ENCODE measurements at regions not wholly inside any gene's neighbourhood (a gene's known extent, or its start where the extent isn't known, plus 50 kb on each side); places are given as distances from the start of the nearest gene placed in this dataset.

- TF ChIP-seq CTCF (IDR thresholded peaks at IDR 0.05): no peak
- DNase-seq (ENCODE audit: low spot score) (no peak), ATAC-seq (ENCODE audit: insufficient number of reproducible peaks, low FRiP score, low read depth) (no peak)
- Histone ChIP-seq H3K36me3 (no peaks in the 10 kb centered on the region), H3K4me3 (no peak overlapping the region), H3K27me3 (replicated peaks; ENCODE audit: insufficient read depth) (no peaks in the 10 kb centered on the region), H3K4me1 (ENCODE audit: control insufficient read depth in 1 of 2, low read depth in 2 of 2) (no peaks in the 10 kb centered on the region), H3K9me3 (no peaks in the 10 kb centered on the region), H3K27ac (no peak overlapping the region)
These were observed 194.3 kb upstream of the SMIM21 start for GRCh38 chr18:75621818-75622217.

- Histone ChIP-seq H3K9me3 (no peaks in the 10 kb centered on the region), H3K36me3 (no peaks in the 10 kb centered on the region), H3K27me3 (replicated peaks; ENCODE audit: insufficient read depth) (no peaks in the 10 kb centered on the region), H3K4me3 (no peak overlapping the region), H3K4me1 (ENCODE audit: control insufficient read depth in 1 of 2, low read depth in 2 of 2) (no peaks in the 10 kb centered on the region), H3K27ac (no peak overlapping the region)
- no peak for TF ChIP-seq CTCF (IDR thresholded peaks at IDR 0.05)
- no peak for ATAC-seq (ENCODE audit: insufficient number of reproducible peaks, low FRiP score, low read depth)
- no peak for DNase-seq (ENCODE audit: low spot score)
These were observed 190.6 kb upstream of the SMIM21 start for GRCh38 chr18:75618146-75618545.

- no peaks in the 10 kb centered on the region for H3K4me1 ChIP-seq (ENCODE audit: control insufficient read depth in 1 of 2, low read depth in 2 of 2)
- ATAC-seq (ENCODE audit: insufficient number of reproducible peaks, low FRiP score, low read depth) (no peak), DNase-seq (ENCODE audit: low spot score) (no peak)
- H3K27me3 ChIP-seq (replicated peaks; ENCODE audit: insufficient read depth): no peaks in the 10 kb centered on the region
- H3K9me3 ChIP-seq: no peaks in the 10 kb centered on the region
- no peaks in the 10 kb centered on the region for H3K36me3 ChIP-seq
- no peak overlapping the region for H3K27ac ChIP-seq
- no peak for TF ChIP-seq CTCF (IDR thresholded peaks at IDR 0.05)
- H3K4me3 ChIP-seq: no peak overlapping the region
These were observed 185.0 kb upstream of the SMIM21 start for GRCh38 chr18:75612456-75612855.

GRCh38 chr18:75607701-75608100 lies 180.2 kb upstream of the SMIM21 start:
- DNase-seq (ENCODE audit: low spot score) (no peak), ATAC-seq (ENCODE audit: insufficient number of reproducible peaks, low FRiP score, low read depth) (no peak)
- Histone ChIP-seq H3K27me3 (replicated peaks; ENCODE audit: insufficient read depth) (no peaks in the 10 kb centered on the region), H3K27ac (no peak overlapping the region), H3K9me3 (no peaks in the 10 kb centered on the region), H3K4me3 (no peak overlapping the region), H3K36me3 (no peaks in the 10 kb centered on the region), H3K4me1 (ENCODE audit: control insufficient read depth in 1 of 2, low read depth in 2 of 2) (no peaks in the 10 kb centered on the region)
- no peak for TF ChIP-seq CTCF (IDR thresholded peaks at IDR 0.05)

GRCh38 chr18:75592527-75592926 lies 165.0 kb upstream of the SMIM21 start:
- Histone ChIP-seq H3K27me3 (replicated peaks; ENCODE audit: insufficient read depth) (no peaks in the 10 kb centered on the region), H3K27ac (no peak overlapping the region), H3K9me3 (peaks cover 6% of the 10 kb centered on the region), H3K36me3 (no peaks in the 10 kb centered on the region), H3K4me3 (no peak overlapping the region), H3K4me1 (ENCODE audit: control insufficient read depth in 1 of 2, low read depth in 2 of 2) (no peaks in the 10 kb centered on the region)
- ATAC-seq (ENCODE audit: insufficient number of reproducible peaks, low FRiP score, low read depth) (no peak), DNase-seq (ENCODE audit: low spot score) (no peak)
- no peak for TF ChIP-seq CTCF (IDR thresholded peaks at IDR 0.05)

All from thoracic aorta (tissue), 2 donors.